ENCODE measurements at regions not wholly inside any gene's neighbourhood (a gene's known extent, or its start where the extent isn't known, plus 50 kb on each side); places are given as distances from the start of the nearest gene placed in this dataset.

- TF ChIP-seq MAX (IDR thresholded peaks at IDR 0.05) (no peak), EP300 (IDR thresholded peaks at IDR 0.05) (no peak), POLR2A (IDR thresholded peaks at IDR 0.05; ENCODE audit: low read length) (no peak), EHMT2 (IDR thresholded peaks at IDR 0.05; ENCODE audit: low read depth) (no peak)
- TF ChIP-seq, protein P1, sequence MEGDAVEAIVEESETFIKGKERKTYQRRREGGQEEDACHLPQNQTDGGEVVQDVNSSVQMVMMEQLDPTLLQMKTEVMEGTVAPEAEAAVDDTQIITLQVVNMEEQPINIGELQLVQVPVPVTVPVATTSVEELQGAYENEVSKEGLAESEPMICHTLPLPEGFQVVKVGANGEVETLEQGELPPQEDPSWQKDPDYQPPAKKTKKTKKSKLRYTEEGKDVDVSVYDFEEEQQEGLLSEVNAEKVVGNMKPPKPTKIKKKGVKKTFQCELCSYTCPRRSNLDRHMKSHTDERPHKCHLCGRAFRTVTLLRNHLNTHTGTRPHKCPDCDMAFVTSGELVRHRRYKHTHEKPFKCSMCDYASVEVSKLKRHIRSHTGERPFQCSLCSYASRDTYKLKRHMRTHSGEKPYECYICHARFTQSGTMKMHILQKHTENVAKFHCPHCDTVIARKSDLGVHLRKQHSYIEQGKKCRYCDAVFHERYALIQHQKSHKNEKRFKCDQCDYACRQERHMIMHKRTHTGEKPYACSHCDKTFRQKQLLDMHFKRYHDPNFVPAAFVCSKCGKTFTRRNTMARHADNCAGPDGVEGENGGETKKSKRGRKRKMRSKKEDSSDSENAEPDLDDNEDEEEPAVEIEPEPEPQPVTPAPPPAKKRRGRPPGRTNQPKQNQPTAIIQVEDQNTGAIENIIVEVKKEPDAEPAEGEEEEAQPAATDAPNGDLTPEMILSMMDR (IDR thresholded peaks at IDR 0.05) = no peak
Measured at GRCh38 chr6:93136111-93136510, 283.2 kb downstream of the EPHA7 start.
